Trophoblast cell (in vitro differentiated cells and primary cell): ENCODE measurements at regions not wholly inside any gene's neighbourhood (a gene's known extent, or its start where the extent isn't known, plus 50 kb on each side); places are given as distances from the start of the nearest gene placed in this dataset.
"Not testable (repeated sequence)": the region's sequence is repeated elsewhere in the genome, so short reads cannot be mapped to it uniquely, and the experiment has no call there.

Source experiments
- DNase-seq, 2 donors: peaks; one replicate each; pipeline ENCODE4 v3.0.0-alpha.2; 2016
- H2AFZ ChIP-seq: 2 replicates; pipeline ENCODE4 v1.6.1; 2013; ENCODE audit warnings: low read length, moderate library complexity, mild to moderate bottlenecking; ENCODE audit not compliant: insufficient read depth, poor library complexity
- H2AK5ac ChIP-seq: 2 replicates; pipeline ENCODE4 v1.6.1; 2013; ENCODE audit warnings: mild to moderate bottlenecking, low read length
- H2BK120ac ChIP-seq: 2 replicates; pipeline ENCODE4 v1.6.1; 2013; ENCODE audit warnings: low read length, mild to moderate bottlenecking, moderate library complexity; ENCODE audit not compliant: insufficient read depth, poor library complexity
- H2BK12ac ChIP-seq: 2 replicates; pipeline ENCODE4 v1.6.1; 2013; ENCODE audit warnings: mild to moderate bottlenecking, low read length, moderate library complexity
- H2BK5ac ChIP-seq: 2 replicates; pipeline ENCODE4 v1.6.1; 2013; ENCODE audit warnings: low read length, low read depth, moderate library complexity, mild to moderate bottlenecking; ENCODE audit not compliant: poor library complexity
- H3K14ac ChIP-seq: 2 replicates; pipeline ENCODE4 v1.6.1; 2013; ENCODE audit warnings: mild to moderate bottlenecking, low read length
- H3K18ac ChIP-seq: 2 replicates; pipeline ENCODE4 v1.6.1; 2013; ENCODE audit warnings: mild to moderate bottlenecking, low read length
- H3K23ac ChIP-seq: 2 replicates; pipeline ENCODE4 v1.6.1; 2013; ENCODE audit warnings: low read length
- H3K27ac ChIP-seq: 2 replicates; pipeline ENCODE4 v1.5.1; 2013; ENCODE audit warnings: low read depth, mild to moderate bottlenecking, inconsistent platforms, low read length, moderate library complexity
- H3K27me3 ChIP-seq: 2 replicates; pipeline ENCODE4 v1.6.1; 2013; ENCODE audit warnings: inconsistent platforms, mild to moderate bottlenecking, low read length, moderate library complexity; ENCODE audit not compliant: insufficient read depth
- H3K36me3 ChIP-seq, 2 experiments: 1 replicate in 1 of 2; 2 replicates in 1 of 2; pipeline ENCODE4 v1.6.1; 2013; ENCODE audit warnings: low read length in 2 of 2, mild to moderate bottlenecking in 2 of 2, moderate library complexity in 1 of 2; ENCODE audit not compliant: insufficient read depth in 2 of 2, control insufficient read depth in 1 of 2
- H3K4ac ChIP-seq: 2 replicates; pipeline ENCODE4 v1.6.1; 2013; ENCODE audit warnings: low read depth, mild to moderate bottlenecking, low read length, moderate library complexity
- H3K4me1 ChIP-seq, 2 experiments: 1 replicate in 1 of 2; 2 replicates in 1 of 2; pipeline ENCODE4 v1.6.1; 2013; ENCODE audit warnings: low read length in 2 of 2, mild to moderate bottlenecking in 2 of 2, moderate library complexity in 1 of 2; ENCODE audit not compliant: insufficient read depth in 2 of 2, control insufficient read depth in 1 of 2
- H3K4me2 ChIP-seq: 2 replicates; pipeline ENCODE4 v1.6.1; 2013; ENCODE audit warnings: inconsistent platforms, mild to moderate bottlenecking, low read length, moderate library complexity
- H3K4me3 ChIP-seq: 2 replicates; pipeline ENCODE4 v1.5.1; 2013; ENCODE audit warnings: mild to moderate bottlenecking, low read depth, low read length, inconsistent platforms
- H3K79me1 ChIP-seq: one replicate; pipeline ENCODE4 v1.6.1; 2013; ENCODE audit warnings: low read length
- H3K79me2 ChIP-seq: 2 replicates; pipeline ENCODE4 v1.6.1; 2013; ENCODE audit warnings: low read length, mild to moderate bottlenecking; ENCODE audit not compliant: control insufficient read depth, insufficient read depth, poor library complexity
- H3K9ac ChIP-seq: 2 replicates; pipeline ENCODE4 v1.6.1; 2013; ENCODE audit warnings: mild to moderate bottlenecking, low read length
- H3K9me3 ChIP-seq: 2 replicates; pipeline ENCODE4 v1.6.1; 2013; ENCODE audit warnings: low read depth, mild to moderate bottlenecking, control low read depth, inconsistent platforms, low read length; ENCODE audit not compliant: insufficient read depth
- H4K12ac ChIP-seq: 2 replicates; pipeline ENCODE4 v1.6.1; 2013; ENCODE audit warnings: low read depth, mild to moderate bottlenecking, low read length, moderate library complexity
- H4K8ac ChIP-seq: 2 replicates; pipeline ENCODE4 v1.6.1; 2013; ENCODE audit warnings: low read depth, mild to moderate bottlenecking, low read length, moderate library complexity
- H4K91ac ChIP-seq: one replicate; pipeline ENCODE4 v1.6.1; 2013; ENCODE audit warnings: low read depth, mild to moderate bottlenecking, low read length, moderate library complexity
- WGBS: extraction: QIAGEN DNeasy Blood & Tissue Kit; methylation state at CpG from one replicate; pipeline ENCODE4 v1.1.7; 2013; ENCODE audit warnings: missing lambda C conversion rate; ENCODE audit not compliant: insufficient read length, insufficient coverage; ENCODE audit errors: extremely low coverage; 5-methylcytosine and 5-hydroxymethylcytosine counted together

DNA sequence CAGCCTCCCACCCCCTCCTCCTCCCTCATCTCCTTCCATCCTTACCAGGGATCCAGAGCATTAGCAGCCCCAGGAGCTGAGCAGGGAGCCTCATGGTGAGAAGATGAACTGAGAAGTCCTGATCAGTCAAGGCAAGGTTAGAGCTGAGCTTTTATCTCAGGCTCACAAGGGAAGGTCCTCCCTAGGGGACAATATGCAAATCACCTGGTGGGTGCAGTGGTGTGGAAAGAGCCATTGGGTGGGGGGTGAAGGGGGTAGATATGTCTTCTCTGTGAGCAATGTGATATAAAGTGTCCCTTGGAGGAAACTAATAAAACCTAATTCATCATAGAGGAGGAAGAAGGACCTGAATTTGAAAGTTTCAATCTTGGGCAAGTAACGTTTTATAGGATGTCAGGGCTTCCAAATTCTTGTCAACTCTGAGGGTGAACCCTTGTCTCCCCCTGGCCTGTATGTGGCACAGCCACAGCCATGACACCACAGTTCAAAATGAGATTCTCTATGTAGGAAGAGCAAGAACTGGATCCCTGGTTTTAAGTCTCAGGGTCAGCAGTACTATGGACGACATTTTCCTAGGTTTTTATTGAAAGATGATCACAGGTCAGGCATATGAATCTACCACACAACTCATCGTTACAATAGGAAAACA is 543.5 kb downstream of the RPIA start:
- H2AFZ ChIP-seq, H2BK120ac ChIP-seq: not testable (repeated sequence)
- WGBS, result no CpG with 5 or more reads among the region's 3 CpGs

DNA sequence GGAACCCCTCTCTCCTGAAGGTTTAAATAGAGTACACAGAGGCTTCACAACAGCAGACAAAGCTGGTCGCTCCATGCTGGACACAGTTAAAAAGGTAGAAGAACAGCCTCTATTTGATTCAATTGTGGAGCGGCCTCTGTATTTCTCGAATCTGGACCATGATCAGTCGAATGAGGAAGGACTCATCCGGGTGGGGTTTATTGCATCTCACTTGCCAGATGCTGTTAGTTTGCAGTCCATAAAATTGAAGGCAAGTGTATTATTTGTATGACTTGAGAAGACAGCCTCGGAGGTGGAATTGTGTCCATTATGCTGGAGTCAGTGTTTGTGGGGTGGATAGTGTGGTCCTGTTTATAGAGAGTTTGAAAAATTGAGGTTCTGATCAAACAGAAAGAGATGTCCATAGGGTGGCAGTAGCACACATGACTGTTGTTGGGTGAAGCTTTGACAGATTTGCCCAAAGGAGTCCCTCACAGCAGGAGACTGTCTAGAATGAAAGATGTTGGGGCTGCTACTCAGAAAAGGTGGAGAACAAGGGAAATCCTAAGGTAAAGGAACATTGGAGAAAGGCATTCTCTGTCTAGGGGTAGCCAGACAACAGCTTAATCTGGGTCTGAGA is 545.5 kb downstream of the RPIA start:
- H3K4me2 ChIP-seq, H2BK5ac ChIP-seq, H3K18ac ChIP-seq, H2AFZ ChIP-seq, H2BK12ac ChIP-seq, H3K14ac ChIP-seq, H2AK5ac ChIP-seq, H3K79me1 ChIP-seq, H2BK120ac ChIP-seq, H3K27me3 ChIP-seq, H3K9me3 ChIP-seq, H3K27ac ChIP-seq, DNase-seq, H3K4me3 ChIP-seq, H4K12ac ChIP-seq, H3K23ac ChIP-seq, H4K91ac ChIP-seq, H3K9ac ChIP-seq, H3K79me2 ChIP-seq, H4K8ac ChIP-seq, H3K4ac ChIP-seq, H3K36me3 ChIP-seq, H3K4me1 ChIP-seq: not testable (repeated sequence)
- no CpG with 5 or more reads among the region's 6 CpGs for WGBS

More for the DNA sequence above, 543.5 kb downstream of the RPIA start:
- DNase-seq, H3K79me2 ChIP-seq, H3K4me1 ChIP-seq, H3K18ac ChIP-seq, H3K9me3 ChIP-seq, H3K79me1 ChIP-seq, H3K27me3 ChIP-seq, H2AK5ac ChIP-seq, H3K4me3 ChIP-seq, H3K9ac ChIP-seq, H2BK12ac ChIP-seq, H3K27ac ChIP-seq, H3K4ac ChIP-seq, H3K23ac ChIP-seq, H4K8ac ChIP-seq, H3K14ac ChIP-seq, H2BK5ac ChIP-seq, H3K36me3 ChIP-seq, H4K91ac ChIP-seq, H3K4me2 ChIP-seq, H4K12ac ChIP-seq: not testable (repeated sequence)

DNA sequence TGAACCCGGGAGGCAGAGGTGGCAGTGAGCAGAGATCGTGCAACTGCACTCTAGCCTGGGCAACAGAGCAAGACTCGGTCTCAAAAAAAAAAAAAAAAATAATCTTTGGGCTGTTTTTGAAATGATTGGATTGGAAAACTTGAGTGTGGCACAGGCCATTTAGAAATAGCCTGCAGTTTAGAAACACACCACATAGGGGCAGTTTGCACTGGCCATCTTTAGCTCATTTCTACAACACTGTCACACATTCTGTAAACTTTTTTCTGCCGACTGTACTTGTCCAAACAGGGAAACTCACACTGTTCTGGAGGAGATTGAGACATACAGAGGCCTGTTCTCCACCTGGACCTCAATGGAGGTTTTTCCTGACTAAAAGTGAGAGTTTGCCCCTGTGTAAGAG is 546.3 kb downstream of the RPIA start:
- not testable (repeated sequence) for H4K8ac ChIP-seq, H3K4me2 ChIP-seq, H3K36me3 ChIP-seq, H2AFZ ChIP-seq, H2BK5ac ChIP-seq, DNase-seq, H3K14ac ChIP-seq, H2AK5ac ChIP-seq, H2BK12ac ChIP-seq, H4K91ac ChIP-seq, H3K23ac ChIP-seq, H3K9ac ChIP-seq, H3K4me3 ChIP-seq, H3K79me1 ChIP-seq, H2BK120ac ChIP-seq, H3K4me1 ChIP-seq, H3K4ac ChIP-seq, H3K18ac ChIP-seq, H3K27ac ChIP-seq, H3K79me2 ChIP-seq, H4K12ac ChIP-seq, H3K27me3 ChIP-seq, H3K9me3 ChIP-seq
- no CpG with 5 or more reads among the region's 4 CpGs for WGBS

DNA sequence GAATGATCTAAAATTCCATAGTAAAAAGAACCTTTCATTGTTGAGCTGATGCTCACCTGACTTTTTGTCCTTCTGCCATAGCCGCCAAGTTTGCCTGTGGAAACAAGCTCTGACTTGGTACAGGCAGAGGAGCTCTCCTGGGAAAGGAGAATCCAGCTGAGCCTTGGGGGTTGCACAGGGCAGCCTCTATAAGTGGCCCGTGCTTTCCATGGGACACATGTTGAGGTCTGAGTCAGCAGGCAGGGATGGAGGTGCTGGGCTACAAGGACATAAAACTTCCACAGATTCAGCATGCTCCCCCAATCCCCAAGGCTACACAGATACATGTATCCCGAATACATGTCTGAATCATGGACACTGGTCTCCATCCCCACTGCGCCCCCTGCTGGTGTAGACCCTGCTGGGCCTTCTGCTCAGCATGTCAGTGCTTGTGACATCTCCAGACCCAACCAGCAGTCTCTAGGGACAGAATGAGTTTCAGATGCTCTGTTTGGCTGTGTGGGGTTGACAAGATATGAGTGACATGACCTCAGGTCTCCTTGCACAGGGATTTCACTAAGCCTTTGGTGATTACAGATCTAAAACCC is 551.7 kb downstream of the RPIA start:
- H3K27me3 ChIP-seq, result not testable (repeated sequence)

More for the DNA sequence above, 551.7 kb downstream of the RPIA start:
- H2AFZ ChIP-seq, H2BK5ac ChIP-seq, H3K4me1 ChIP-seq, H3K23ac ChIP-seq, H3K36me3 ChIP-seq, H4K12ac ChIP-seq, H4K91ac ChIP-seq, H3K4ac ChIP-seq, H4K8ac ChIP-seq, H2BK120ac ChIP-seq, H2AK5ac ChIP-seq, H3K9me3 ChIP-seq, H3K4me2 ChIP-seq, H3K14ac ChIP-seq, H3K79me1 ChIP-seq, H3K4me3 ChIP-seq, H3K79me2 ChIP-seq, H2BK12ac ChIP-seq, H3K27ac ChIP-seq, H3K9ac ChIP-seq, H3K18ac ChIP-seq: not testable (repeated sequence)
- peak in 1 of 2 donors; percentile 2 for DNase-seq
- no CpG with 5 or more reads among the region's 4 CpGs for WGBS
